Kidney epithelial cell (primary cell): ENCODE measurements at regions not wholly inside any gene's neighbourhood (a gene's known extent, or its start where the extent isn't known, plus 50 kb on each side); places are given as distances from the start of the nearest gene placed in this dataset.
"Not testable (repeated sequence)": the region's sequence is repeated elsewhere in the genome, so short reads cannot be mapped to it uniquely, and the experiment has no call there.

Source experiments
- DNase-seq: peaks from one replicate; pipeline ENCODE4 v3.0.0-alpha.2; 2010; ENCODE audit warnings: low read depth
- H3K27me3 ChIP-seq: 2 replicates; pipeline ENCODE4 v1.6.0; 2011; ENCODE audit warnings: low read length; ENCODE audit not compliant: control insufficient read depth, insufficient read depth
- H3K36me3 ChIP-seq: 2 replicates; pipeline ENCODE4 v1.5.1; 2011; ENCODE audit warnings: low read length; ENCODE audit not compliant: control insufficient read depth, insufficient read depth
- H3K4me3 ChIP-seq: 2 replicates; pipeline ENCODE4 v1.5.1; 2011; ENCODE audit warnings: low read depth, mild to moderate bottlenecking, control low read depth, low read length
- TF ChIP-seq, protein P1 (sequence below): IDR thresholded peaks from 2 replicates; pipeline ENCODE4 v1.5.1; 2011; ENCODE audit warnings: mild to moderate bottlenecking, moderate library complexity, low read length, control low read depth, inconsistent platforms; ENCODE audit not compliant: insufficient read depth, poor library complexity, severe bottlenecking

DNA sequence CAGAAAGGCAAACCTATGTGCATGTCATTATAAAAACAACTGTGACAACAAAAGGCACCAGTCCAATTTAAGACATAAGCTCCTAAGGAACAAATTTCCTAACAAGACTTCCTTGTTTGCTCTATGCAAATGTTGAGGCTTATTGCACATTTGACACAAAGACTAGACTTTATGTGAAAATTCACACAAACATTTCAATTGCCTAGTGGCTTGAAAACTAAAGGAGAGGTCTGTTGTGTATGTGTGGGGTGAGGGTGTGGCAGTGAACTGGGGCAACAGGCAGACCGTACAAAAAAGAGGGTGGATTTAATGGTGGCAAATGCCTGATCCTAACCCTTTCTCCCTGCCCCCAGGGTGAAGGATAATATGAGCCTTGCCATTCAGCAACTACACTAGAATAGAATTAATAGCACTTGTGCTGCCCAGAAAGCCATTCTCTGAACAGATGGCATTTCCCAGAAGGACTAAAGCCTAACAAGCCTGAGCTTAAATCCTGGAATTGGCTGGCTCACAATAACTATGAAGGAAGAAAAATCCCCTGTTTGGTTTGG, 73.9 kb downstream of the GLUL start:
- Histone ChIP-seq H3K36me3 (no peaks in the 10 kb centered on the region), H3K4me3 (no peak overlapping the region), H3K27me3 (no peaks in the 10 kb centered on the region)
- DNase-seq: no peak
- TF ChIP-seq, protein P1, sequence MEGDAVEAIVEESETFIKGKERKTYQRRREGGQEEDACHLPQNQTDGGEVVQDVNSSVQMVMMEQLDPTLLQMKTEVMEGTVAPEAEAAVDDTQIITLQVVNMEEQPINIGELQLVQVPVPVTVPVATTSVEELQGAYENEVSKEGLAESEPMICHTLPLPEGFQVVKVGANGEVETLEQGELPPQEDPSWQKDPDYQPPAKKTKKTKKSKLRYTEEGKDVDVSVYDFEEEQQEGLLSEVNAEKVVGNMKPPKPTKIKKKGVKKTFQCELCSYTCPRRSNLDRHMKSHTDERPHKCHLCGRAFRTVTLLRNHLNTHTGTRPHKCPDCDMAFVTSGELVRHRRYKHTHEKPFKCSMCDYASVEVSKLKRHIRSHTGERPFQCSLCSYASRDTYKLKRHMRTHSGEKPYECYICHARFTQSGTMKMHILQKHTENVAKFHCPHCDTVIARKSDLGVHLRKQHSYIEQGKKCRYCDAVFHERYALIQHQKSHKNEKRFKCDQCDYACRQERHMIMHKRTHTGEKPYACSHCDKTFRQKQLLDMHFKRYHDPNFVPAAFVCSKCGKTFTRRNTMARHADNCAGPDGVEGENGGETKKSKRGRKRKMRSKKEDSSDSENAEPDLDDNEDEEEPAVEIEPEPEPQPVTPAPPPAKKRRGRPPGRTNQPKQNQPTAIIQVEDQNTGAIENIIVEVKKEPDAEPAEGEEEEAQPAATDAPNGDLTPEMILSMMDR: no peak

DNA sequence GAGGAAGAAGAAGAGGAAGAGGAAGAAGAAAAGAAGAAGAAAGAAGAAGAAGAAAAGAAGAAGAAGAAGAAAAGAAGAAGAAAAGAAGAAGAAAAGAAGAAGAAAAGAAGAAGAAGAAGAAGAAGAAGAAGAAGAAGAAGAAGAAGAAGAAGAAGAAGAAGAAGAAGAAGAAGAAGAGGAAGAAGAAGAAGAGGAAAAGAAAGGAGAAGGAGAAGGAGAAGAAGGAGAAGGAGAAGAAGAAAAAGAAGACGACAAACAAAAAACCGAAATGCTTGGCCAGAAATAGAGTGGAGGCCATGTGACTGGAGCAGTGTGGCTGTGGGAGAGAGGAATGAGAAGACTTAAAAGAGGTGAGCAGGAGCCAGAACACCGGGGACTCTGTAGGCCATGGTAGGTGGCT, 75.1 kb downstream of the GLUL start:
- not testable (repeated sequence) for H3K36me3 ChIP-seq, H3K4me3 ChIP-seq, H3K27me3 ChIP-seq, DNase-seq

DNA sequence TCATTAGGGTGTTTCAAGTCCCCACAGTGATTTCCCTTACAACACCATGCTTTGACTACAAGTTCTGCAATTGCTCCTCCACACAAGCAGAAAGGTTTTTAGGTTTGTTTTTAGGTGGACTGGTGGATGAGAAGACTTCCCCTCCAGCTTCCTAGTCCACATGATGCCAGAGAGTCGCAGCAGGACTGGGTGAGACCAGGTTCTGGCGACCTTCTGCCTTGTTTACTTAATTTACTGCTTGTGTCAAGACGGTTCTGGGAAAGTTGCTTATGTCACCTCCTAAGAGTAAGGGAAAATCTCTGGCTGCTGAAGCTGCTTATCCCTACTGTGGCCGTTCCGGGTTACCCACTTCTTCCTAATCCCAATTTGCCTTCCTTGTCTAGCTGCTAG, 76.4 kb downstream of the GLUL start:
- Histone ChIP-seq H3K27me3 (no peaks in the 10 kb centered on the region), H3K36me3 (no peaks in the 10 kb centered on the region), H3K4me3 (no peak overlapping the region)
- TF ChIP-seq, protein P1: no peak
- no peak for DNase-seq

DNA sequence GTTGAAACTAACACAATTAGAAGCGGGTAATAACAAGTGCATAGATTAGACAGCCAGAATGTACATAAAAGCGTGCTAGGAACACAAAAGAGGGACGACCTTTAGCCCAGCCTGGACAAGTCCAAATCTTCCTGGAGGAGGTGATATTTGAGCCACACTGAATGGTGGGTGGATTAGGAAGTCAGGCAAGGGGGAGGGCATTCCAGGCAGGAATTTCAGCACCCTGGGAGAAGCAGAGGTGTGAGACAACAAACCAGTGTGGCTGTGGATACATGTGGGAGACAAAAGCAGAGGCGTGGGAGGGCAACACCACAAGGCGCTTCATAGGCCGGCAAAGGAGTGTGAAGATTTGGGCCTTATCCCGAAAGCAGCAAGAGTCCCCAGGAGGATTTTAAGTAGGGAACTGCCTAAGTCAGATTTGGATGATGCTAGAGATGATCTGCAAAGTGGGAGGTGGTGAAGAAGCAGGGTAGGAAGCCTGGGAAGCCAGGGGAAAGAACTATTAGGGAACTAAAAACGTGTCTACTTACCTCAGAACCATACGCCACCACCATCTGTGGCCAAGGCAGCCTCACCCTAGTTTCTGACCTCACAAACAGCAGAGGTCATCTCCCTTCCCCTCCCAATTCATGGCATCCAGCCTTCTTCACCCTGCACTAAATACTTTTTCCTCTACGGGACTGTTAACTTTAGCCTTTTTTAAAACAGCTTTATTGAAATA, 81.8 kb downstream of the GLUL start:
- Histone ChIP-seq H3K4me3 (no peak overlapping the region), H3K27me3 (no peaks in the 10 kb centered on the region), H3K36me3 (no peaks in the 10 kb centered on the region)
- TF ChIP-seq, protein P1: no peak
- DNase-seq: no peak

DNA sequence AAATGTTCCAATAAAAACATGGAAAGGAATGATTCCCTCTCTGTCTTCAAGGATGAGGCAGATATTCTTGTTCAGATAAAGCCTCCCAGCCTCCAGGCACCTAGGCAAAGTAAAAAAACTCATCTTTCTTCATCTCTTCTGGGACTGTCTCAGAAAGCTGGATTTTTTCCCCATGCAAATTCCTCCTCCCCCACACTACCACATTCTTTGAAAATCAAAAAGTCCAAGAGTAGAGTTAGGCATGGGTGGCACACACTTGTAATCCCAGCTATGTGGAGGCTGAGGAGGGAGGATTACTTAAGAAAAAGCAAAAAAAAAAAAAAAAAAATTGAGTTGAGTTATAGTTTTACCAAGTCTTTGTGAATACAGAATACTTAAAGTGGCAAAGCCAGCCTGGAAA, 82.8 kb downstream of the GLUL start:
- no peak for DNase-seq
- Histone ChIP-seq H3K4me3 (no peak overlapping the region), H3K36me3 (no peaks in the 10 kb centered on the region), H3K27me3 (no peaks in the 10 kb centered on the region)
- TF ChIP-seq, protein P1: no peak

DNA sequence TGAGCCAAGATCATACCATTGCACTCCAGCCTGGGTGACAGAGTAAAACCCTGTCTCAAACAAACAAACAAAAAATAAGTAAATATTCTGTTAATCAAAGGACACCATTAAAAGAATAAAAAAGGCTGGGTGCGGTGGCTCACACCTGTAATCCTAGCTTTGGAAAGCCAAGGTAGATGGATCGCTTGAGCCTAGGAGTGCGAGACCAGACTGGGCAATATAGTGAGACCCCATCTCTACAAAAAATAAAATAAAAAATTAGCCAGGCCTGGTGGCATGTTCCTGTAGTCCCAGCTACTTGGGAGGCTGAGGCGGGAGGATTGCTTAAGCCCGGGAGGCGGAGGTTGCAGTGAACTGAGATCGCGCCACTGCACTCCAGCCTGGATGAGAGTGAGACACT, 84.1 kb downstream of the GLUL start:
- H3K4me3 ChIP-seq, H3K27me3 ChIP-seq, H3K36me3 ChIP-seq, DNase-seq: not testable (repeated sequence)

DNA sequence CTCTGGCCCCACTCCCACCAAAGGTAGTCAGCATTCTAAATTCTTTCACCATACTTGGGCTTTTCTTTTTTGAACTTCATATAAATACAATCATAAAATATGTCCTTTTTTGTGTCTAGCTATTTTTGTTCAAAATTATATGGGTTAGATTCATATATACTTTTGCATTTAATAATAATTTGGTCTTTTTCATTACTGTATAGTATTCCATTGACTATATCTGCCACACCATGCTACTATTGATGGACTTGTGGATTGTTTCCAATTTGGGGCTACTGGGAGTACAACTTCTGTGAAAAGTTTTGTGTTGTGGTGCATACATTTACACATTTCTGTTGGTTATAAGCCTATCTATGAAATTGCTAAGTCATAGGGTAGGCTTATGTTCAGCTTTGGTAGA, 85.7 kb downstream of the GLUL start:
- no peaks in the 10 kb centered on the region for H3K27me3 ChIP-seq
- no peaks in the 10 kb centered on the region for H3K36me3 ChIP-seq
- no peak overlapping the region for H3K4me3 ChIP-seq
- TF ChIP-seq, protein P1: no peak
- DNase-seq: no peak
